ENCODE measurements at regions not wholly inside any gene's neighbourhood (a gene's known extent, or its start where the extent isn't known, plus 50 kb on each side); places are given as distances from the start of the nearest gene placed in this dataset.

- H3K9me3 ChIP-seq: no peaks in the 10 kb centered on the region
- CTCF ChIA-PET: interaction anchor here (0.6 kb wide), 1 partner anchor 33 kb away, joined by 3 read pairs; no protein-coding TSS in a partner anchor
- H3F3A ChIP-seq (replicated peaks; ENCODE audit: insufficient read depth): no peaks in the 10 kb centered on the region
- no peaks in the 10 kb centered on the region for H3K9me2 ChIP-seq
- H3K27ac ChIP-seq (ENCODE audit: low read depth in 2 of 2, low read length in 1 of 2): peak overlapping the region in 1 of 2 experiments; percentile 72; a peak in 1 of 4 replicates
- no peaks in the 10 kb centered on the region for H3K36me3 ChIP-seq (replicated peaks in 1 of 2; ENCODE audit: control insufficient read depth in 1 of 2, insufficient read depth in 2 of 2, low read length in 1 of 2)
- POLR2A ChIA-PET: no interaction called here
- H3K9ac ChIP-seq: no peak overlapping the region
- no peak overlapping the region for H3K4me3 ChIP-seq (ENCODE audit: low read depth in 2 of 2, low read length in 1 of 2)
- H3K27me3 ChIP-seq (ENCODE audit: insufficient read depth): no peaks in the 10 kb centered on the region
- no peak overlapping the region for H3K4me2 ChIP-seq
- peaks cover 0 to 14% of the 10 kb centered on the region in 2 experiments; a peak in 2 of 4 replicates for H3K4me1 ChIP-seq (ENCODE audit: control insufficient read depth in 1 of 2, insufficient read depth in 2 of 2, low read depth in 1 of 2, low read length in 1 of 2)
- peak; percentile 73 for DNase-seq
- H3K79me2 ChIP-seq (ENCODE audit: insufficient read depth): no peaks in the 10 kb centered on the region
- WGBS (ENCODE audit: low lambda C conversion rate): 5% methylated on average over 4 of the region's 4 CpGs
- no peak overlapping the region for H2AFZ ChIP-seq (ENCODE audit: low read depth)
- no peaks in the 10 kb centered on the region for H4K20me1 ChIP-seq (ENCODE audit: insufficient read depth)
- TF ChIP-seq YY1 (IDR thresholded peaks at IDR 0.05; ENCODE audit: low read depth): no peak
- TF ChIP-seq, protein P1, sequence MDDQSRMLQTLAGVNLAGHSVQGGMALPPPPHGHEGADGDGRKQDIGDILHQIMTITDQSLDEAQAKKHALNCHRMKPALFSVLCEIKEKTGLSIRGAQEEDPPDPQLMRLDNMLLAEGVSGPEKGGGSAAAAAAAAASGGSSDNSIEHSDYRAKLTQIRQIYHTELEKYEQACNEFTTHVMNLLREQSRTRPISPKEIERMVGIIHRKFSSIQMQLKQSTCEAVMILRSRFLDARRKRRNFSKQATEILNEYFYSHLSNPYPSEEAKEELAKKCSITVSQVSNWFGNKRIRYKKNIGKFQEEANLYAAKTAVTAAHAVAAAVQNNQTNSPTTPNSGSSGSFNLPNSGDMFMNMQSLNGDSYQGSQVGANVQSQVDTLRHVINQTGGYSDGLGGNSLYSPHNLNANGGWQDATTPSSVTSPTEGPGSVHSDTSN (IDR thresholded peaks at IDR 0.05): no peak
- no peak for TF ChIP-seq TEAD4 (IDR thresholded peaks at IDR 0.05; ENCODE audit: borderline replicate concordance, insufficient read depth)
- TF ChIP-seq MAX (IDR thresholded peaks at IDR 0.05; ENCODE audit: low read depth): no peak
- no peak for TF ChIP-seq SIN3A (IDR thresholded peaks at IDR 0.05; ENCODE audit: borderline replicate concordance, low read depth, low read length)
- TF ChIP-seq, protein P2, sequence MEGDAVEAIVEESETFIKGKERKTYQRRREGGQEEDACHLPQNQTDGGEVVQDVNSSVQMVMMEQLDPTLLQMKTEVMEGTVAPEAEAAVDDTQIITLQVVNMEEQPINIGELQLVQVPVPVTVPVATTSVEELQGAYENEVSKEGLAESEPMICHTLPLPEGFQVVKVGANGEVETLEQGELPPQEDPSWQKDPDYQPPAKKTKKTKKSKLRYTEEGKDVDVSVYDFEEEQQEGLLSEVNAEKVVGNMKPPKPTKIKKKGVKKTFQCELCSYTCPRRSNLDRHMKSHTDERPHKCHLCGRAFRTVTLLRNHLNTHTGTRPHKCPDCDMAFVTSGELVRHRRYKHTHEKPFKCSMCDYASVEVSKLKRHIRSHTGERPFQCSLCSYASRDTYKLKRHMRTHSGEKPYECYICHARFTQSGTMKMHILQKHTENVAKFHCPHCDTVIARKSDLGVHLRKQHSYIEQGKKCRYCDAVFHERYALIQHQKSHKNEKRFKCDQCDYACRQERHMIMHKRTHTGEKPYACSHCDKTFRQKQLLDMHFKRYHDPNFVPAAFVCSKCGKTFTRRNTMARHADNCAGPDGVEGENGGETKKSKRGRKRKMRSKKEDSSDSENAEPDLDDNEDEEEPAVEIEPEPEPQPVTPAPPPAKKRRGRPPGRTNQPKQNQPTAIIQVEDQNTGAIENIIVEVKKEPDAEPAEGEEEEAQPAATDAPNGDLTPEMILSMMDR (IDR thresholded peaks at IDR 0.05): no peak
- TF ChIP-seq, protein P3, sequence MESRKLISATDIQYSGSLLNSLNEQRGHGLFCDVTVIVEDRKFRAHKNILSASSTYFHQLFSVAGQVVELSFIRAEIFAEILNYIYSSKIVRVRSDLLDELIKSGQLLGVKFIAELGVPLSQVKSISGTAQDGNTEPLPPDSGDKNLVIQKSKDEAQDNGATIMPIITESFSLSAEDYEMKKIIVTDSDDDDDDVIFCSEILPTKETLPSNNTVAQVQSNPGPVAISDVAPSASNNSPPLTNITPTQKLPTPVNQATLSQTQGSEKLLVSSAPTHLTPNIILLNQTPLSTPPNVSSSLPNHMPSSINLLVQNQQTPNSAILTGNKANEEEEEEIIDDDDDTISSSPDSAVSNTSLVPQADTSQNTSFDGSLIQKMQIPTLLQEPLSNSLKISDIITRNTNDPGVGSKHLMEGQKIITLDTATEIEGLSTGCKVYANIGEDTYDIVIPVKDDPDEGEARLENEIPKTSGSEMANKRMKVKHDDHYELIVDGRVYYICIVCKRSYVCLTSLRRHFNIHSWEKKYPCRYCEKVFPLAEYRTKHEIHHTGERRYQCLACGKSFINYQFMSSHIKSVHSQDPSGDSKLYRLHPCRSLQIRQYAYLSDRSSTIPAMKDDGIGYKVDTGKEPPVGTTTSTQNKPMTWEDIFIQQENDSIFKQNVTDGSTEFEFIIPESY (IDR thresholded peaks at IDR 0.05; ENCODE audit: borderline replicate concordance, low read depth): no peak
- no peak for TF ChIP-seq USF2 (IDR thresholded peaks at IDR 0.05; ENCODE audit: borderline replicate concordance, low read depth, low read length)
- peak; percentile 36; the same call in 1 of the 2 replicates for TF ChIP-seq RCOR1 (IDR thresholded peaks at IDR 0.05; ENCODE audit: low read length)
- peak; percentile 50 for TF ChIP-seq CHD2 (IDR thresholded peaks at IDR 0.05; ENCODE audit: low read length, partially characterized antibody)
- TF ChIP-seq RFX5 (IDR thresholded peaks at IDR 0.05; ENCODE audit: low read length): no peak
- no peak for TF ChIP-seq GABPA (IDR thresholded peaks at IDR 0.05; ENCODE audit: low read depth)
- no peak for TF ChIP-seq NRF1 (IDR thresholded peaks at IDR 0.05; ENCODE audit: low read depth, low read length)
- no peak for TF ChIP-seq JUND (IDR thresholded peaks at IDR 0.05)
- no peak for TF ChIP-seq IRF3 (IDR thresholded peaks at IDR 0.05; ENCODE audit: low read depth, low read length)
- no peak for TF ChIP-seq FOSL2 (IDR thresholded peaks at IDR 0.05; ENCODE audit: borderline replicate concordance, low read depth)
- TF ChIP-seq MXI1 (IDR thresholded peaks at IDR 0.05; ENCODE audit: low read depth, low read length): peak; percentile 39
- no peak for TF ChIP-seq POLR2AphosphoS5 (IDR thresholded peaks at IDR 0.05; ENCODE audit: low read depth, low read length)
- TF ChIP-seq USF1 (IDR thresholded peaks at IDR 0.05; ENCODE audit: borderline replicate concordance, low read depth): no peak
- no peak for TF ChIP-seq REST (IDR thresholded peaks at IDR 0.05; ENCODE audit: low read depth, low read length)
- no peak for TF ChIP-seq FOXM1 (IDR thresholded peaks at IDR 0.05; ENCODE audit: low read depth)
- TF ChIP-seq NFIC (IDR thresholded peaks at IDR 0.05; ENCODE audit: borderline replicate concordance): no peak
- TF ChIP-seq GATA2 (CRISPR knock-in tag; IDR thresholded peaks at IDR 0.05): no peak
Observed at GRCh38 chr2:6011921-6012320, 319.7 kb downstream of the SOX11 start.

All from SK-N-SH (cell line).